ENCODE measurements at regions not wholly inside any gene's neighbourhood (a gene's known extent, or its start where the extent isn't known, plus 50 kb on each side); places are given as distances from the start of the nearest gene placed in this dataset.
"Not testable (repeated sequence)": the region's sequence is repeated elsewhere in the genome, so short reads cannot be mapped to it uniquely, and the experiment has no call there.

DNA sequence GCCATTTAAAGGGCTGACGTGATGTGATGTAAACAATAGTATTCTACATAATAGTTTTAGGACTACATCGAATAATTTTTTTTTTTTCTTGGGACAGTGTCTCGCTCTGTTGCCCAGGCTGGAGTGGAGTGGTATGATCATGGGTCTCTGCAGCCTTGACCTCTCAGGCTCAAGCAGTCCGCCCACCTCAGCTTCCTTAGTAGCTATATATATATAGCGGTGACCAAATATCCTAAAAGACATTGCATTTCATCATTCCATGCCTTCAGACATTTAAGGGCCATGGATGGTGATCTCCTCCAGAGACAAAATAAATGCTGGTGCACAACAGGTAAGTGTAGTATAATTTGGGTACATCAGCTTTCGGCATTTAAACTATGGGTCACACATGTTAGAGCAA lies 245.4 kb upstream of the NOTCH2NLA start:
- TF ChIP-seq CTCF (IDR thresholded peaks at IDR 0.05); POLR2AphosphoS5 (IDR thresholded peaks at IDR 0.05; ENCODE audit: insufficient read depth in 1 of 2, low read depth in 1 of 2); POLR2A (IDR thresholded peaks at IDR 0.05): not testable (repeated sequence)

All from vagina (tissue), 2 donors.